ENCODE measurements at regions not wholly inside any gene's neighbourhood (a gene's known extent, or its start where the extent isn't known, plus 50 kb on each side); places are given as distances from the start of the nearest gene placed in this dataset.

DNA sequence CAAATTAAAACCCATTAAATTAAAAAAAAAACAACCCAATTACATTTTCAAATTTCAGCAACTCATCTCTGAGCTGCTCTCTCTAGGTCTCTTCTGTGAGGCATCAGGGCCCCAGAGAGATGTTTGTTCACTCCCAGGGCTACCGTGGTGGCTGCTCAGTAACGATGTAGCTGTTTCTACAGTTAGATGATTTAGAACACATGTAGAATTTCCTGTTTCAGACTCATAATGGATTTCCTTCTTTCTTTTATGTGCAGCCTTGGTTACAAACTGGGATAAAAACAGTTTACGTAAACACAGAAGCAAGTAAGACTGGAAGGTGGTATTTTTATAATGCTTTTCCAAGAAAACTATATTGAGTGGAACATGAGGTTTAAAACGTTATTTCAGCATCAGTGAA, 116.1 kb upstream of the CCN2 start:
- no peak for DNase-seq (ENCODE audit: low read depth)
- H3K4me3 ChIP-seq (ENCODE audit: low read depth, low read length): no peak overlapping the region
- TF ChIP-seq, protein P1, sequence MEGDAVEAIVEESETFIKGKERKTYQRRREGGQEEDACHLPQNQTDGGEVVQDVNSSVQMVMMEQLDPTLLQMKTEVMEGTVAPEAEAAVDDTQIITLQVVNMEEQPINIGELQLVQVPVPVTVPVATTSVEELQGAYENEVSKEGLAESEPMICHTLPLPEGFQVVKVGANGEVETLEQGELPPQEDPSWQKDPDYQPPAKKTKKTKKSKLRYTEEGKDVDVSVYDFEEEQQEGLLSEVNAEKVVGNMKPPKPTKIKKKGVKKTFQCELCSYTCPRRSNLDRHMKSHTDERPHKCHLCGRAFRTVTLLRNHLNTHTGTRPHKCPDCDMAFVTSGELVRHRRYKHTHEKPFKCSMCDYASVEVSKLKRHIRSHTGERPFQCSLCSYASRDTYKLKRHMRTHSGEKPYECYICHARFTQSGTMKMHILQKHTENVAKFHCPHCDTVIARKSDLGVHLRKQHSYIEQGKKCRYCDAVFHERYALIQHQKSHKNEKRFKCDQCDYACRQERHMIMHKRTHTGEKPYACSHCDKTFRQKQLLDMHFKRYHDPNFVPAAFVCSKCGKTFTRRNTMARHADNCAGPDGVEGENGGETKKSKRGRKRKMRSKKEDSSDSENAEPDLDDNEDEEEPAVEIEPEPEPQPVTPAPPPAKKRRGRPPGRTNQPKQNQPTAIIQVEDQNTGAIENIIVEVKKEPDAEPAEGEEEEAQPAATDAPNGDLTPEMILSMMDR (IDR thresholded peaks at IDR 0.05; ENCODE audit: insufficient read depth, low read length): no peak

DNA sequence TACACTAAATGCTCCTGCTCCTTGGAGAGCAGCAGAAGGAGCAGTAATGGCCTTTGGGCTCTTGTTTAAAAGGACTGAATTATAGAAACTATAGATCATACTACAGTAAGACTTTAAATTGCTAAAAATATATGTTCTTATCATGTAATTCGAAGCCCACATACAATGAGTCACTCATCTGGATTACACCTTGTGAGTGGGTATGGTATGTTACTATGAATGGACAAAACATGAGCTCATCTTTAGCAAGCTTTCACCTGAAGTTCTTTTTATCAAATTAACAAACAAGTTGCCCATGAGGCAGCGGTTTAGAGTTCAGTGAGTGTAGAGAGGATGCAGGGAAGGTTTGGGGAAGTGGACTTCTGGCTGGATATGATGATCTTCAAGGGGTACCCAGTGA, 114.4 kb upstream of the CCN2 start:
- no peak overlapping the region for H3K4me3 ChIP-seq (ENCODE audit: low read depth, low read length)
- TF ChIP-seq, protein P1 (IDR thresholded peaks at IDR 0.05; ENCODE audit: insufficient read depth, low read length): no peak
- DNase-seq (ENCODE audit: low read depth): peak; percentile 18

DNA sequence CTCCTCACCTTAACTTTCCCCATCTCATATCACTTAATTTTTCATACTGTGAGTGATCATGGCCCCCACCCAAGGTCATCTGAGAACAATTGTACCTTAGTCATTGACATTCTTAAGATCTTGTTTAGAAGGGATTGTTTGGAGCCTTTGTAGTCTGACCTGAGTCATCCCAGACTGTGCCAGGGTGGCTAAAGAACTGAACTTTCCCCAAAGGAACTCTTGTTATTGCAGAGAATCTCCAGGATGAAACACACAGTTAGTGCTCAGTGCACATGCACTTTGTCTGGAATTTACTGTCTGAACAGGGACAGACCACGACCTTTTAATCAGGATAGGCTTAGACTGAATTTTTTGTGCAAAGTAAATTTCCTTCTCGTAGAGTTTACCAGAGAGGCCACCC, 112.6 kb upstream of the CCN2 start:
- TF ChIP-seq, protein P1 (IDR thresholded peaks at IDR 0.05; ENCODE audit: insufficient read depth, low read length): no peak
- DNase-seq (ENCODE audit: low read depth): peak; percentile 91
- H3K4me3 ChIP-seq (ENCODE audit: low read depth, low read length): no peak overlapping the region

DNA sequence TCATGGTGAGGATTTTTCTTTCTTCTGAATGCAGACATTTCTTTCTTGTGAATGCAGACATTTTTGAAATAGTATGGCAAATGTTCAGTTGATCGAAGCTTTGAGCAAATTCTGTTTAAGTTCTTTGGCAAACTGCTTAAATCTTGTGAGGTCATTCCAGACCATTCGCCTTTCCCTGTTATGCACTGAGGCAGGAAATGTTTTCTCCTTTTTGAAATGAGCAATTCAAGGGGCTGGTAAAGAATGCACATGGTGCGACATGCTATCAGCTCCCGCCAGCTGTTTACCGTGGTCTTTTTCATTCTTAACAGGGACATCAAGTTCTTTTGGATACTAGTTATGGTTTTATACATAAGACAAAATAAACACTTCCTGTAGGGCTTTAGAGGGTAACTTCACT, 112.0 kb upstream of the CCN2 start:
- TF ChIP-seq, protein P1 (IDR thresholded peaks at IDR 0.05; ENCODE audit: insufficient read depth, low read length): no peak
- DNase-seq (ENCODE audit: low read depth): peak; percentile 82
- H3K4me3 ChIP-seq (ENCODE audit: low read depth, low read length): no peak overlapping the region

DNA sequence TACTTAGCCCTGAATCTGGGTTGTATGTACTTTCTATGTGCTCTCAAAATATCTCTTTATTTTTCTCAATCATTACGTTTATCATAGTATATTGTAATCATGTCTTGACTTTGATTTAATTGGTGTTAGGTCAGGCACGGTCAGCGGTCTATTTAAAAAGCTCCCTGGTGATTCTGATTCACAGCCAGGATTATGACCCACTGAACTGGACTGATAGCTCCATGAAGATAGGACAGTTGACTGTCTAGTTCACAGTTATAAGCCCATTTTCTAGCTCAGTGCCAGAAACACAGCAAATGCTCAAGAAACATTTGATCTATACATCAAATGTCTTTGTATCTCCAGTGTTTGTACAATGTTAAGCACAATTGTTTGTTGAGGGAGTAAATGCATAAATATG, 111.5 kb upstream of the CCN2 start:
- DNase-seq (ENCODE audit: low read depth): no peak
- TF ChIP-seq, protein P1 (IDR thresholded peaks at IDR 0.05; ENCODE audit: insufficient read depth, low read length): no peak
- no peak overlapping the region for H3K4me3 ChIP-seq (ENCODE audit: low read depth, low read length)

DNA sequence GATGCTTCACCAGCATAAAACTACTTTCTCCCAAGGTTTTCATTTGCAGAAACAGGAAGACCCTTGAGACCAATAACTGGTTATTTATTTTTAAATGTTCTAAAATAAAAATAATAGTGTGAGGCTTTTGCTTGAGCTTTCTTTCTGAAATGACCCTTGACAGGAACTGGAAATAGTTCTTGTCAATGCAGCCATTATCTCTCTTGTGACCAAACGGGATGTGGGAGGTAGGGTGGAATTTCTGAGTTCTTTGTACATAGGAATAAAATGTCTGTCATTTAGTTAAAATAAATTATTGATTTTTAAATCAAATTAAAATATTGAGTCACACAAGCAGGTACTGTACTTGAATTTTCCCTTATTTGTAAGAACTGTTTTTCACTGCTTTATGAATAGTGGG, 110.2 kb upstream of the CCN2 start:
- DNase-seq (ENCODE audit: low read depth): no peak
- TF ChIP-seq, protein P1 (IDR thresholded peaks at IDR 0.05; ENCODE audit: insufficient read depth, low read length): no peak
- no peak overlapping the region for H3K4me3 ChIP-seq (ENCODE audit: low read depth, low read length)

DNA sequence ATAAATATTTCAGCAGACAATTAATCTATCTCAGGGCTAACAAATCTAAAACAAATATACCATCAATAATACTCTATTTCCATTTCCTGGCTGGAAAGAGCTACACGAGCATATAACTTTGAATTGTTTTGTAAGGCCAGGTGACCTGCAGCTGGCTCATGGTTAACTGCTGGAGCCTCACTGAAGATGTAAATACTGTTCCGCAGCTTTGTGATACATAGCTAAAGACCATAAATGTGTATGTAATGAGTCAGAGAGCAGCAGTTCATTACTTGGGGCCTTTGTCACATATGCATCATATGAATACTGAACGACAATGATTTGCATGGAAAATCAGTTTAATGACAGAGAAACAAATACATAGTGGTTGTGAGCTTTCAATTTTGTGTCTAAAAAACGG, 109.4 kb upstream of the CCN2 start:
- peak; percentile 56 for DNase-seq (ENCODE audit: low read depth)
- no peak overlapping the region for H3K4me3 ChIP-seq (ENCODE audit: low read depth, low read length)
- TF ChIP-seq, protein P1 (IDR thresholded peaks at IDR 0.05; ENCODE audit: insufficient read depth, low read length): no peak
